HG03575 (cell line): ENCODE measurements at regions not wholly inside any gene's neighbourhood (a gene's known extent, or its start where the extent isn't known, plus 50 kb on each side); places are given as distances from the start of the nearest gene placed in this dataset.
"Not testable (repeated sequence)": the region's sequence is repeated elsewhere in the genome, so short reads cannot be mapped to it uniquely, and the experiment has no call there.

Experiments used
- ATAC-seq: cut with Tn5 transposase; IDR thresholded peaks from one replicate; pipeline ENCODE4 v1.9.1; 2021; ENCODE audit not compliant: unreplicated experiment, insufficient number of reproducible peaks, low FRiP score; ENCODE audit errors: extremely low read depth

GRCh38 chr7:106346167-106346677 lies 61.4 kb upstream of the NAMPT start:
- no peak for ATAC-seq

DNA sequence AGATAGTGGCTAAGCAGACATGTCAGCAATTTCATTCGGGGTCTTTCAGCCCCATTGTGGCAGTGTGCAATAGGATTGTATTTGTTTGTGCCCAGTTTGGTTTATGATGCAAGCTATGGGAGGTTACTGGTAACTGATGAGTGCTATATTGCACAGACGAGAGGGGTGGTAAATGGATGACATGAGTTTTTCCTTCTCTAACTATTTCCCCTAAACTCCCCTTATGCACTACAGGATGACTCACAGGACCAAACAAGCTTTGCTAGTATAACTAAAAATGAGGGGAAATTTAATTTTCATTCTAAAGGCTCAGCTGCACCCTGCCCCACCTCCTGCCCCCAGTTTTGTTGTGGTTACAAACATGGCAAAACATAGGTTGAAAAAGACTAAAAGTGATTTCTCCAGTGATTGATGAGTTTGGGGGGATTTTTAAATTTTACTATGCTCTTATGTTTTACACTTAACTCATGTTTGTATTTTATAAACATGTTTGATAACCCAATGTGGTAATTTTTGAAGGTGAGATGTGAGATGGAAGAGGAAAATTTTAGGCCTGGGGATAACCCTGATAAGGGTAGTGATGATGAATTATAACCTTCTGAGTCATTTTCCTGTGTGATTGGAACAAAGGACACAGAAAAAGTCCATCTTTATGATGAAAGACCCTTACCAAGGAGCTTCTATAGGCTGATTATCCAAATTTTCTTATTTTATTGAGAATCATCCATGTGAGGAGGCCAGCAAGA lies 60.8 kb upstream of the NAMPT start:
- no peak for ATAC-seq

- no peak for ATAC-seq
Observed at GRCh38 chr7:106344861-106345260, 60.1 kb upstream of the NAMPT start.

GRCh38 chr7:106344211-106344610 lies 59.4 kb upstream of the NAMPT start:
- no peak for ATAC-seq

DNA sequence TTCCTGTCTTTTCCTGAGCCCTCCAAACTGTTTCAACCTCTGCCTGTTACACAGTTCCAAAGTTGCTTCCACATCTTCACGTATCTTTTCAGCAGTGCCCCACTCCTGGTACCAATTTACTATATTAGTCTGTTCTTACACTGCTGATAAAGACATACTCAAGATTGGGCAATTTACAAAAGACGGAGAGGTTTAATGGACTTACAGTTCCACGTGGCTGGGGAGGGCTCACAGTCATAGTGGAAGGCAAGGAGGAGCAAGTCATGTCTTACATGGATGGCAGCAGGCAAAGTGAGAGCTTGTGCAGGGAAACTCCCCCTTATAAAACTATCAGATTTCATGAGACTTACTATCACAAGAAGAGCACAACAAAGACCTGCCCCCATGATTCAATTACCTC lies 57.3 kb upstream of the NAMPT start:
- not testable (repeated sequence) for ATAC-seq

- ATAC-seq: not testable (repeated sequence)
Observed at GRCh38 chr7:106340247-106340596, 55.4 kb upstream of the NAMPT start.

GRCh38 chr7:106339513-106340246 lies 54.9 kb upstream of the NAMPT start:
- no peak for ATAC-seq

- ATAC-seq: no peak
Observed at GRCh38 chr7:106337754-106338153, 53.0 kb upstream of the NAMPT start.

GRCh38 chr7:106335814-106336213 lies 51.0 kb upstream of the NAMPT start:
- ATAC-seq: no peak
